ENCODE measurements at regions not wholly inside any gene's neighbourhood (a gene's known extent, or its start where the extent isn't known, plus 50 kb on each side); places are given as distances from the start of the nearest gene placed in this dataset.
A peak's percentile ranks its signal among the peaks of the same experiment; 100 is the strongest.
"Not testable (repeated sequence)": the region's sequence is repeated elsewhere in the genome, so short reads cannot be mapped to it uniquely, and the experiment has no call there.

DNA sequence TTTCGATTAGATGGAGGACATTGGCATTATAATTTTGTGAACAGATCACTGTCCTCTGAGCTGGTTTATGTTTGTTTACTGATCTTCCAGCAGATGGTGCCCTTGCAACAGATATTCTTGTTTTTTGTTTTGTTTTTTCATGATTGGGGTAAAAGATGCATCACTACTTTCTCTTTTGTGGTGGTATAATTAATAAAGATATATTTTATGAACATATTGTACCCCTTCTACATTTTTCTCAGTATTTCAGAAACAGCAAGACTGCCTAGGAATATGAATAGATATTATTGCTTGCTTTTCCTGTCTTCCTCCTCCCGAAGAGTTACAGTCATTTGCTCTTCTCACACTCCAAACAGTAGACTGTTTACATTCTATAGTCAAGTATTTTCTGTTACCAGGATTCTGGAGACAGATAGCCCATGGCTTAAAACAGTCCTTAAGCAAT is 905.2 kb downstream of the TRAM1L1 start:
- TF ChIP-seq CTCF (IDR thresholded peaks at IDR 0.05; ENCODE audit: control insufficient read depth, extremely low read depth, insufficient read depth) = peak; percentile 64
- DNase-seq (ENCODE audit: low read depth) = no peak
- H3K4me3 ChIP-seq (ENCODE audit: low read depth, low read length) = peak overlapping the region; percentile 25; the same call in 1 of the 2 replicates

- not testable (repeated sequence) for DNase-seq (ENCODE audit: low read depth); H3K4me3 ChIP-seq (ENCODE audit: low read depth, low read length)
These were observed 934.0 kb downstream of the TRAM1L1 start for GRCh38 chr4:116151371-116151770.

DNA sequence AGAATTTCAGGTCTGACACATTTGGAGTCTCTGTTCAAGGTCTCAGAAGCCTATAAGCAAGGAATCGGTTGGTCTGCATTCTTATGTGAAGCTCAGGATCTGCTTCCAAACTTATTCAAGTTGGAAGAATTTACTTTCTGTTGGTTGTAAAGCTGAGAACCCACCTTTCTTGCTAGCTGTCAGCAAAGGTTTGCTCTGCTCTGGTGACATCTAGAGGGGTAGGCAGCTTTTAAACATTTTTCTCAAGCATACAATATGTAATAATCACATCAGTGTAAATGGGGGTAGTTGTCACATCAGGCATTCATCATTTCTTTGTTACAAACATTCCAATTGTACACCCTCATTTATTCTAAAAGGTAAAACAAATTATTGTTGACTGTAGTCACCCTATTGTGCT is 935.2 kb downstream of the TRAM1L1 start:
- DNase-seq (ENCODE audit: low read depth) = no peak
- no peak overlapping the region for H3K4me3 ChIP-seq (ENCODE audit: low read depth, low read length)

DNA sequence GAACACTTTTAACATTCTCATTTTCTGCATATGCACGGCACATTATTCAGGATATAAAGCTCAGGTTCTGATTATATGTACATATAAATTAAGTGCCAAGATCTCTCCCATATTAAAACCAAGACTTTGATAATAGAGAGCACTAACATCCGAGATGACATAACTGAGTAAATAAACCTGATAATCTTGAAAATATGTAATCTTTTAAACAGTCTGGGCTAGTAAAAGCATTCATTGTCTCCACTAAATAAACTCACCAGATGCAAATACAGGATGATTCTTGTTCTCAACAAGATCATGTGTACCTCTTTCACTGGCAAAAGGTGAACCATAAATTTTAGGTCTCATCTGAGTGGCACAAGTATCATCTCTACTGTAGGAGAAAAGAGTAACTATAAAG is 942.2 kb downstream of the TRAM1L1 start:
- TF ChIP-seq CTCF (IDR thresholded peaks at IDR 0.05; ENCODE audit: control insufficient read depth, extremely low read depth, insufficient read depth) = no peak
- H3K4me3 ChIP-seq (ENCODE audit: low read depth, low read length) = no peak overlapping the region
- DNase-seq (ENCODE audit: low read depth) = peak; percentile 69

More for the DNA sequence above, 935.2 kb downstream of the TRAM1L1 start:
- TF ChIP-seq CTCF (IDR thresholded peaks at IDR 0.05; ENCODE audit: control insufficient read depth, extremely low read depth, insufficient read depth) = 0 out of 2 replicates have a peak, but pooled peaks have one; percentile 16

DNA sequence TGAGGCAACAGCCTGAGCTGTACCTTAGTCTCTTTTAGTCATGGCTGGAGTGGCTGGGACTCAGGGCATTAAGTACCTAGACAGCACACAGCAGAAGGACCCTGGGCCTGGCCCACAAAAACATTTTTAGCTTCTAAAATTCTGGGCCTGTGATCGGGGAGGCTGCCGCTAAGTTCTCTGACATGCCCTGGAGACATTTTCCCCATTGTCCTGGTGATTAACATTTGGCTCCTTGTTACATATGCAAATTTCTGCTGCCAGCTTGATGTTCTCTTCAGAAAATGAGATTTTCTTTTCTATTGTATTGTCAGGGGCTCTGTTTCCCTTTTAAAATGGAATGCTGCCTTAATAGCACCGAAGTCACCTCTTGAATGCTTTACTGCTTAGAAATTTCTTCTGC is 952.4 kb downstream of the TRAM1L1 start:
- H3K4me3 ChIP-seq (ENCODE audit: low read depth, low read length) = no peak overlapping the region
- TF ChIP-seq CTCF (IDR thresholded peaks at IDR 0.05; ENCODE audit: control insufficient read depth, extremely low read depth, insufficient read depth) = no peak
- DNase-seq (ENCODE audit: low read depth) = no peak

DNA sequence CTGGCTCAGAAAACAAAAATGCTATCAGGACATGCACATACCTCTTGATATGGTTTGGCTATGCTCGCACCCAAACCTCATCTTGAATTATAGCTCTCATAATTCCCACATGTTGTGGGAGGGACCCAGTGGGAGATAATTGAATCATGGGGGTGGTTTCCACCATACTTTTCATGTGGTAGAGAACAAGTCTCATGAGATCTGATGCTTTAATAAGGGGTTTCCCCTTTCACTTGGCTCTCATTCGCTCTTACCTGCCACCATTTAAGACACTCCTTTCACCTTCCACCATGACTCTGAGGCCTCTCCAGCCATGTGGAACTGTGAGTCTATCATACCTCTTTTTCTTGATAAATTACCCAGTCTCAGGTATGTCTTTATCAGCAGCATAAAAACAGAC is 958.6 kb downstream of the TRAM1L1 start:
- no peak for DNase-seq (ENCODE audit: low read depth)

GRCh38 chr4:116122124-116122523 is 963.3 kb downstream of the TRAM1L1 start:
- no peak for DNase-seq (ENCODE audit: low read depth)
- no peak overlapping the region for H3K4me3 ChIP-seq (ENCODE audit: low read depth, low read length)
- no peak for TF ChIP-seq CTCF (IDR thresholded peaks at IDR 0.05; ENCODE audit: control insufficient read depth, extremely low read depth, insufficient read depth)

More for the DNA sequence above, 958.6 kb downstream of the TRAM1L1 start:
- no peak overlapping the region for H3K4me3 ChIP-seq (ENCODE audit: low read depth, low read length)
- TF ChIP-seq CTCF (IDR thresholded peaks at IDR 0.05; ENCODE audit: control insufficient read depth, extremely low read depth, insufficient read depth) = no peak

Data from LNCaP clone FGC (cell line).